Activated CD8-positive, alpha-beta memory T cell treated with anti-CD3 and anti-CD28 coated beads for 36 hours (primary cell): ENCODE measurements at regions not wholly inside any gene's neighbourhood (a gene's known extent, or its start where the extent isn't known, plus 50 kb on each side); places are given as distances from the start of the nearest gene placed in this dataset.
"Not testable (repeated sequence)": the region's sequence is repeated elsewhere in the genome, so short reads cannot be mapped to it uniquely, and the experiment has no call there.

Experiments
- CTCF ChIA-PET: fragments of 350-600 bp; sonication (Branson Sonifier 250); formaldehyde crosslinking; loops from one replicate; lab custom pipeline; 2021; ENCODE audit warnings: antibody characterized with exemption; lab: Charles Lee
- POLR2A ChIA-PET: fragments of 350-600 bp; sonication (Branson Sonifier 250); formaldehyde crosslinking; loops from one replicate; lab custom pipeline; 2021; ENCODE audit warnings: antibody characterized with exemption; lab: Charles Lee

DNA sequence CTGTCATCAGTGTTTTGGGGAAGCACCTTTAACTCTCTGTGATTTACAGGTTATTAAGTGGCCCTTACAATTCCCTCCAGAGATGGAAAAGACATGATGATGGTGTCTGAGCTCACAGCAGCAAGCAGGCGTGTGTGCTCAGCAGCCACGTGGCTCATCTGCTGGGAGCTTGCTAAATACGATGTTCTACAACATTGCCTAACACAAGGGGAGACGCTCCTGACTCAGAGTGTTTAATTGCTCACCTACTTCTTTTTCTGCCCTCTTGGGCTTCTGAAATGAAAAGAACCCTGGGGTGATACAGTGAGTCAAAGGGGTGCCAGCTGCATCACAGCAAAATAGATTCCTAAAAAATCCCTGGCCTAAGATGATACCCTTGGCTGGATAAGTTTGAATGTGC, 56.2 kb upstream of the SAMD11 start:
- POLR2A ChIA-PET, CTCF ChIA-PET: not testable (repeated sequence)

- POLR2A ChIA-PET, result no interaction called here
- CTCF ChIA-PET, result interaction anchor here (0.8 to 1.6 kb wide), 6 partner anchors 11 to 72 kb away, joined by 3 to 5 read pairs (median 4); no protein-coding TSS in a partner anchor
Measured at GRCh38 chr1:869499-870244, 54.1 kb upstream of the SAMD11 start.
